ENCODE measurements at regions not wholly inside any gene's neighbourhood (a gene's known extent, or its start where the extent isn't known, plus 50 kb on each side); places are given as distances from the start of the nearest gene placed in this dataset.
"Not testable (repeated sequence)": the region's sequence is repeated elsewhere in the genome, so short reads cannot be mapped to it uniquely, and the experiment has no call there.

DNA sequence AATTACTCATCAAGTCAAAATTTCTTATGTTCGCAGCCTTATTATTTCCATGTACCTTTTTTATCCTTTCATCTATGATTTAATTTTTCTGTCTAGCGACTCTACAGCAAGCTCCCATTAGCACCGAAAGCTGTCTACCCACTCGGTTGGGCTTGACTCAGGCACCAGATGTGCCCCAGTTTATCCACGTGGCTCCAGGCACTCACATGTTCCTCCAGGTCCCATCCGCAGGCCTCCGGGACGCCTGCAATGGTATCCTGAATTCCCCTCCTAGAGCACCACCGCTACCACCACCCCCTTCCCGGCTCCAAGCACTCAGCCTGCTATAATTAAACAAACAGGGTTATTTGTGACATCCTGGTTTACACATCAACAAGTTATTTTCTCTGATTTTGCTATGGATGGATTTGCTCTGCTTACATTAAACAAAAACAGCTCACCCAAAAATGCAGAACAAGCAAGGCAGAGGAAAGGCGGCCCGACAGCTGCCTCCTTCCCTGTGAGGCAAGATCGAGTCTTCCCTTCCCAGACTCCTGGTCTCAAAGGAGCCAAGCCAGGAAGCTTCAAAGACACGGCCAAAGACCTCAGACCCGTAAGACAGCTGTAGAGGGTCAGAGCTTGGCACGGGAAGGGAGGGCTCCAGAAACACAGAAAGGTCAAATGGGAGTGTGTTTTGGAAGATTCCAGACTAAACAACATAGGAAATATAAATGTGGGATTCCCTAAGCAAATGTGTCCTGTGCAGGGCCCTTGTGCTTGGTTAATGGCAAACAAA lies 253.8 kb downstream of the TTC8 start:
- no peak for DNase-seq

DNA sequence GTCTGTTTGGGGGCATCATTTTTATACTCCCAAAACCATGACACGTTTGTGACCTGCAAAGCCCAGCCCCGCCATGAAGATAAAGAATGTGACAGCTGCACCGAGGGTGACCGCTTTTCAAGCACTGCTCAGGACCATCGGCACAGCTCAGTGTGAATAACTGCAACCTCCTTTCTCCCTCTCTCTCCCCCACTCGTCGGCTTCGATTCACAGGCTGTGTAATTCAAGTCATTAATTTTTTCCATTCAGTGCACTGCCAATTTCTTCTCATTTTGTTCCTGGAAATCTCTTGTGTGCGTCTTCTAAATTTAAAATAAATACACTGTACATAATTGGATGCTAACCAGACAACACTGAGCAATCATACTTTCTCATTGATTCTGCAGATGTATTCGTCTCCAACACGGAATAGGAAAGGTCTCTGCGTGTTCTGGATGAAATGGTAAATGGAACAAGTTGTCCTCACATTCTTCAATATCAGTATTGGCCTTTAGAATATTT lies 260.8 kb downstream of the TTC8 start:
- no peak for DNase-seq

DNA sequence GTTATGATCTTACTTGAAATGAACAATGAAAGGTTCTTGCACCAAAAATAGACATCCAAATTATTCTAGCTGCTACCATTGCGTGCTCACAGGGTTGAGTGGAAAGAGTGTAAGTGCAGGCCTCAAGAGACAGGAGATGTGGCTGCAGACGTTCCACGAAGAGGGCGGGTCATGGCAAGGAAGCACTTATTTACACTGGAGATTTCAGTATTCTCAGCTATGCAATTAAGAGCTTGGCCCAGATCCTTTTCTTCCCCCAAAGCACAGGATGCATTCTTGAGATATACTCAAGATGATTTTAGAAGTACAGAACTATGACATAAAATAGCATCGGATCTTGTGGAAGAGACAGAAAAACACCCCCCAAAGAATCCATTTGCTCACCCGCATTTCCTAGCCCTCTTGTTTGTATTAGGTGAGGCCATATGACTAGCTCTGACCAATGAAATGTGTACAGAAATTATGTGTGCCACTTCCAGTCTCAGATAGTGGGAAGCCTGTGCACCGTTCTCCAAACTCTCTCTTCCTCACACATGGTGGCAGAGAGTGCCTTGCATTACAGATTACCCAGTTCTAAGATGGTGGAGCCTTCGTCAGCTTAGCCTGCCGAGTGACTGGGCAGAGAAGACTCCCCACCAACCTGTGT lies 261.4 kb downstream of the TTC8 start:
- DNase-seq: no peak

DNA sequence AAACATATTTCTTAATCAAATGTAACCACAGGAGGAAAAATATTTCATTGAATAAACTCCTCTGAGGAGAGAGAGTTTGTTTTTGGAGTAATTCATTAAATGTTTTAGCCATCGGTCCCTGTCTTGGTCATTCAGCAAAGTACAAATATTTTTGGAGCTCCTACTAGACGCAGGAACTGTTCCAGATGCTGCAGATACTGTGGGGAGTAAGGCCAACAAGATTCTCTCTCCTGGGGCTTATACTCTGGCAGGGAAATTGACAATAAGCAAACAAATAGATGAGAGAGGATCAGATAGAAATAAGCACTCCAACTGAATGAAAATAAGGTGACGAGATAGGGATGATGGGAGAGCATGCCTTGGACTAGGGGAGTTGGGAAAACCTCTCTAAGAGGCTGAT lies 264.1 kb downstream of the TTC8 start:
- no peak for DNase-seq

DNA sequence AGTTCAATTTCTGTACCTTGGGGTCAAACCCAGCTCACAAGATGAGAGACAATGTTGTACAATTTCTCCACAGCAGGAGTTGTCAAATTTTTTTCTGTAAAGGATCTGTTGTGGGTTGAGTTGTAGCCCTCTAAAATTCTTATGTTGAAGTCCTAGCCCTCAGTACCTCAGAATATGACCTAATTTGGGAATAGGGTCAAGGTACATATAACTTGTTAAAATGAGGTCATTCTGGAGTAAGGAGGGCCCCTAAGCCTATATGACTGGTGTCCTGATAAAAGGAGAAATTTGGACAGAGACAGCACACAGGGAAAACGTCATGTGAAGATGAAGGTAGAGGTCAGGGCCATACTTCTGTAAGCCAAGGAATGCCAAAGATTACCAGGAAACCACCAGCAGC lies 264.9 kb downstream of the TTC8 start:
- DNase-seq: no peak

DNA sequence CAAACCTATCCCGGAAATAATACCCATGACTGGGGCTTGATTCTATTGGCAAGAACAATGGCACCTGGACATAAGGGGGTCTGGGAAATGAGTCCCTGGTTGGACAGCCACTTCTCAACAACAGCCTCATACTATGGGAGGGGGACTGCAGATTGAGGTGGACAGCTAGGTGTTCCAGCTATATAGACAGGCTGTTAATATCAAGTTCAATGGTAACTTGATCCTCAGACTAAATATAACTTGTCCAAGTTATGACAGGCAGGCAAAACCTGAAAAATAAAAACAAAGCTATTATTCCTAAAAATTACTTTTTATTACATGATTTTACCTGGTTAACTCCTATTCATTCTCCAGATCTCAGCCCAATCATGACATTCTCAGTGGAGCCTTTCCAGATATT lies 267.3 kb downstream of the TTC8 start:
- no peak for DNase-seq

DNA sequence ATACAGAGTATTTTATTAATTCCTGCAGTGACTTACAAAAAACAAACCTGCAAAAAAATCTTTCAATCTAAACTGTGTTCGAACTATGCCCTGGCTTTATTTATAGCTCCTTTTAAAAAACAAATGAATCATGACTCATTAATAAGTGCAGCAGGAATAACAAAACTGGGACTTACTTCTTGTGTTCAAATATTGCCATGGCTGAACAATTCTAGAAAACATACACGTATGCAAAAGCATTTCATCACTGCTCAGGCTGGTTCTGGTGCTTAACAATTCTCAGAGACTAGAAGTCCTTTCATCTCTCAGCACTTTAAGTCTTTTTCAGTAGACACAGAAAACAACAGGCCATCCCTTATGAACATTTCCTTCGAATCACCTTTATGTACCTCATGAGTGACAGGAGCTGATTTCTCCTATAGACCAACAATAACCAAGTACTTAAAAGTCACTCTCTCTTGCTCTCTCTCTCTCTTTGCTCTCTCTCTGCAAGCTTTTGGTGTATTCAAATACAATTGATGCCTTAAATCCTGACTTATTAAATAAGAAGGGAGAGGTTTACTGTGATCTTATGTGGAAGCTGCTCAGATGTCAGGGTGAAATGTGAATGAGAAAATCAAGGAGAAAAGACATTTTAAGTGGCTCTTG lies 268.8 kb downstream of the TTC8 start:
- no peak for DNase-seq

DNA sequence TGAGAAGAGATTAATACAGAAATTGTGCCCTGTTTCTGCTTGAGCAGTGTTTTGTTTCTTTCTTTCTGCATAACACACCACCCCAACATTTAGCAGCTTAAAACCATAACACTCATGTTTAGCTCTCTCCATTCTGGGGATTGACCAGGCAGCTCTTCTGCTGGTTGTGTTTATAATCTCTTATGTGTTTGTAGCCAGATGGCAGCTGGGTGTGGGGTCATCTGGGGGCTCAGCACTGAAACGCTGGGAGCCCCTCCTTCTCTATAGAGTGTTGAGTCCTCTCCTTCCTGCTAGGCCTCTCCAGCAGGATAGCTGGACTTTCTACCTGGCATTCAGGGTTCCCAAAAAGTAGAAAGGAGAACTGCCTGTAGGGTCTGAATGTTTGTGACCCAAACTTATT lies 270.6 kb downstream of the TTC8 start:
- no peak for DNase-seq

DNA sequence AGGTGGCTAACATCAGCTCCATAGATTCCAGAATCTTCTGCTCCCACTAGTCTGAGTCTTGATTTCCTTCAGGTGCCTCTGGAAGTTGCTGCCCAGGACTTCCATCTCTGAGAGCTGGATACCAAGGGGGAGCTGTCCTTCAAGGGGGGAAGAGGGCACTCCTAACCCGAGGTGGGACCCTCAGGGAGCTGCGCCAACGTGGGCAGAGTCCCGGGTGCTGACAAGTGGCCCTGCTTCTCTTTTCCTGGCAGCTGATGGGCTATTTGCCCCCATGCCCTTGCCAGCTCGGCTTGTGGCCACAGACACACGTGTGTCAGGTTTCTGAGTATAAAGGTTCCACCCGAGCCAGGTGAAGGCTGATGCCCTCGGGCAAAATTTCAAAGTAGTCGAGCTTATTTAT lies 272.5 kb downstream of the TTC8 start:
- no peak for DNase-seq

DNA sequence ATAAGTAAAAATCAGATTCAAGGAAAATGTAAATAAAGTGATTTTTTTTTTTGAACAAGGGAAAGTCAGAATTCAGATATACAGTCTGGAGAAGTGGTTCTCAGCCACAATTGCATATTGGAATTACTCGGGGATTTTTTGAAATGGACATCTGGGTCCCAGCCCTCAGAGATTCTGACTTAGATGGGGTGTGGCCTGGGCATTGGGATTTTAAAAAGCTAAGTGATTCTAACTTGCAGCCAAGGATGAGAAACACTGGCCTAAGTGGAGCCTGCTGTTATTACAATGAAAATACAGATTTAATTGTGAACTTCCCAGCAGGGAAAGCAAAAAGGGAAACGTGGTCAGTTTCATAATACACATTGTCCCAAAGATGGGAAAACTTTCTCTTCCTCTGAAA lies 273.8 kb downstream of the TTC8 start:
- no peak for DNase-seq

DNA sequence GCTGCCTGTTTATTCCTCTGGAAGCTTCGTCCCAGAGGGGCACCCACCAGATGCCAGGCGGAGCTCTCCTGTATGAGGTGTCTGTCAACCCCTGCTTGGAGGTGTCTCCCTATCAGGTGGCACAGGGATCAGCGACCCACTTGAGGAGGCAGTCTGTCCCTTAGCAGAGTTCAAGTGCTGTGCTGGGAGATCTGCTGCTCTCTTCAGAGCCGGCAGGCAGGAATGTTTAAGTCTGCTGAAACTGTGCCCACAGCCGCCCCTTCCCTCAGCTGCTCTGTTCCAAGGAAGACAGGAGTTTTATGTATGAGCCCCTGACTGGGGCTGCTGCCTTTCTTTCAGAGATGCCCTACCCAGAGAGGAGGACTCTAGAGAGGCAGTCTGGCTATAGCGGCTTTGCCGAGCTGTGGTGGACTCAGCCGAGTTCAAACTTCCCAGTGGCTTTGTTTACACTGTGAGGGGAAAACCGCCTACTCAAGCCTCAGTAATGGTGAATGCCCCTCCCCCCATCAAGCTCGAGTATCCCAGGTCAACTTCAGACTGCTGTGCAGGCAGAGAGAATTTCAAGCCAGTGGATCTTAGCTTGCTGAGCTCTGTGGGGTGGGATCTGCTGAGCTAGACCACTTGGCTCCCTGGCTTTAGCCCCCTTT lies 279.8 kb downstream of the TTC8 start:
- not testable (repeated sequence) for DNase-seq

DNA sequence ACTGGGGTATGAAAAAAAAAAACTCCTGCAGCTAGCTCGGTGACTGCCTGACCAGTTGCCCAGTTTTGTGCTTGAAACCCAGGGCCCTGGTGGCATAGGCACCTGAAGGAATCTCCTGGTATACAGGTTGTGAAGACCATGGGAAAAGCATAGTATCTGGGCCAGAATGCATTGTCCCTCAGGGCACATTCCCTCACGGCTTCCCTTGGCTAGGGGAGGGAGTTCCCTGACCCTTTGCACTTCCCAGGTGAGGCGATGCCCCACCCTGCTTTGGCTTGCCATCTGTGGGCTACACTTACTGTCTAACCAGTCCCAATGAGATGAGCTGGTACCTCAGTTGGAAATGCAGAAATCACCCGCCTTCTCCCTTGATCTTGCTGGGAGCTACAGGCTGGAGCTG lies 280.4 kb downstream of the TTC8 start:
- not testable (repeated sequence) for DNase-seq
